ENCODE measurements at regions not wholly inside any gene's neighbourhood (a gene's known extent, or its start where the extent isn't known, plus 50 kb on each side); places are given as distances from the start of the nearest gene placed in this dataset.
A peak's percentile ranks its signal among the peaks of the same experiment; 100 is the strongest.

DNA sequence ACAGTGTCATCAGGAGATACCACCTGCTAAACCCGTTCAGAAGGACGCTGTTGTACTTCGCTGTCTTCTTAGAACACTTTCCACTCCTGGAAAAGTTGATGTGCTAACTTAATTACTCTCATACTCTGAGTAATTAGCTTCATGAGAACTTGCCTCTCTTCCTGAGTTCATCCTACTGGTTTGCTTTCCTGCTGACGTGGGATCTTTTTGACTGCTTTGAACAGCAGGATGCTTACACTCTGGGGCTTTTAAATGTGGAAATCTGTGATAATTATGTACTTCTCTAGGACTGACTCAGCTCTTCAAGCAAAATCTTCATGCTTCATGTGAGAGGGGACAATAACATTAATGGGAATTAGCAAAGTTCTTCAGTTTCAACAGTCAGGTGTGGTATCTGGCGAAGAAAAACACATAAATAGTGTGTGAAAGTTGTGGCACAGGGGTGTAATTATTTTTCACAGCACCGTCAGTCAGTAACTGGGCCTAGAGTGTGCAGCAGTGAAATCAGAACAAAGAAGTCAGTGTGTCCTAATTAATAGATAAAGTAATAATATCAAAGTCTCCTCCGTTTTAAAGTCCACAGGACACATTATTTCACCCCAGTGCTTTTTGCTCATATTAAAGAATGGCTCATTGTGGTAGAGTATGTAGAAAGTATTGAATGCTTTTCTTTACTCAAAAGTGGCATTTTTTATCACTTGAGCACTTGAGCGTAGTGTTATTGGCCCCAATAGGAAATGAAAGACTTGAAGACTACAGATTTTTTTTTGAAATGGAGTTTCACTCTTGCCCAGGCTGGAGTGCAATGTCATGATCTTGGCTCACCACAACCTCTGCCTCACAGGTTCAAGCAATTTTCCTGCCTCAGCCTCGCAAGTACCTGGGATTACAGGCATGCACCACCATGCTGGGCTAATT, 140.9 kb upstream of the DMRT1 start:
- Histone ChIP-seq H3K9ac (ENCODE audit: low read depth, low read length, poor library complexity, severe bottlenecking) (no peak overlapping the region), H3K79me2 (ENCODE audit: insufficient read depth, low read length) (peaks cover under 1% of the 10 kb centered on the region; the same call in 1 of the 2 replicates), H2AFZ (ENCODE audit: low read length) (no peak overlapping the region), H4K20me1 (ENCODE audit: insufficient read depth, low read length, poor library complexity, severe bottlenecking) (no peaks in the 10 kb centered on the region), H3K9me2 (replicated peaks; ENCODE audit: low read depth, low read length) (no peaks in the 10 kb centered on the region), H3K4me1 (ENCODE audit: insufficient read depth, low read length, poor library complexity, severe bottlenecking) (peaks cover 26% of the 10 kb centered on the region), H3F3A (ENCODE audit: low read depth) (no peaks in the 10 kb centered on the region), H3K36me3 (ENCODE audit: insufficient read depth, low read length) (no peaks in the 10 kb centered on the region), H3K9me3 (ENCODE audit: insufficient read depth, low read depth, low read length) (no peaks in the 10 kb centered on the region), H3K27me3 (ENCODE audit: insufficient read depth, low read length, poor library complexity, severe bottlenecking) (no peaks in the 10 kb centered on the region), H3K4me3 (ENCODE audit: low read length, poor library complexity, severe bottlenecking) (no peak overlapping the region), H3K4me2 (ENCODE audit: low read depth, low read length, poor library complexity, severe bottlenecking) (no peak overlapping the region)
- TF ChIP-seq EZH2phosphoT487 (IDR thresholded peaks at IDR 0.05; ENCODE audit: borderline replicate concordance) (no peak), CTCF (conservative IDR thresholded peaks at IDR 0.05; ENCODE audit: low read length) (no peak)

DNA sequence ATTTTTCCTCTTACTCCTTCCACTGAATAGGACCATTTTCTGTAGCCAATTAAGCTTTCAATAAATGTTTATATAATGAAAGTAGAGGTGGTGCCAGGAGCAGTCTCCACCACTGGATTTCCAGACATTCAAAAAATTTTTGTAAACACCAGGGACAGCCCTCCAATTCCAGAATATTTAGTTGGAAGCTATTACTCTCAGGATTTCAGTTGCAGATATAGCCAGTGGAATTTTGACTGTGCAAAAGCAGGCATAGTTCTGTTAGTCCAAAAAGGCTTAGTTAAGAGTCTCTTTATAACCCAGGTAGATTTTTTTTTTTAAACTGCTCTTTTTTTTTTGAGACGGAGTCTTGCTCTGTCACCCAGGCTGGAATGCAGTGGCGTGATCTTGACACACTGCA, 138.1 kb upstream of the DMRT1 start:
- Histone ChIP-seq H3K27me3 (ENCODE audit: insufficient read depth, low read length, poor library complexity, severe bottlenecking) (no peaks in the 10 kb centered on the region), H3K79me2 (ENCODE audit: insufficient read depth, low read length) (peaks cover 21% of the 10 kb centered on the region), H3K36me3 (ENCODE audit: insufficient read depth, low read length) (no peaks in the 10 kb centered on the region), H3K9me3 (ENCODE audit: insufficient read depth, low read depth, low read length) (no peaks in the 10 kb centered on the region), H3K4me1 (ENCODE audit: insufficient read depth, low read length, poor library complexity, severe bottlenecking) (peaks cover 31% of the 10 kb centered on the region), H4K20me1 (ENCODE audit: insufficient read depth, low read length, poor library complexity, severe bottlenecking) (no peaks in the 10 kb centered on the region), H3K4me2 (ENCODE audit: low read depth, low read length, poor library complexity, severe bottlenecking) (no peak overlapping the region), H3K4me3 (ENCODE audit: low read length, poor library complexity, severe bottlenecking) (no peak overlapping the region), H3K9me2 (replicated peaks; ENCODE audit: low read depth, low read length) (no peaks in the 10 kb centered on the region), H3F3A (ENCODE audit: low read depth) (no peaks in the 10 kb centered on the region), H2AFZ (ENCODE audit: low read length) (no peak overlapping the region), H3K9ac (ENCODE audit: low read depth, low read length, poor library complexity, severe bottlenecking) (no peak overlapping the region)
- TF ChIP-seq EZH2phosphoT487 (IDR thresholded peaks at IDR 0.05; ENCODE audit: borderline replicate concordance): no peak

DNA sequence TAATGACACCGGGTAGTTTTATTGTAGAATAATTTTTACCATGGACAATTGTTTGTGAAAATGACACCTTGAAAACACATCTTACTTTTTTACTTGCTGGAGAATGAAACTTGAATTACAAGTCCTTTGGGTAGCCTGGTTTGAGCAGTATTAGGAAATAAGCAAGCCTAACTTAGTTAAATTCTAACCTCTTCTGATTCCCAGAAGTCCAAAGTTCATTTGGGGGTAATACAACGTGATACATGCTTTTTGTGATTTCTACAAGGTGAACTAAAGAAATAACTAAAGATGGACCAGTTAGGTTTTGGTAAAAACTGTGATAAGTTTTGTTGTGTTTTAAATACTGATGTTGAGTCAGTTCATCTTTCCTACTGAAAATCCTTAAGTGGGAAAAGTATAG, 135.4 kb upstream of the DMRT1 start:
- no peaks in the 10 kb centered on the region; the same call in 1 of the 2 replicates for H3F3A ChIP-seq (ENCODE audit: low read depth)
- no peaks in the 10 kb centered on the region for H3K9me3 ChIP-seq (ENCODE audit: insufficient read depth, low read depth, low read length)
- H3K4me1 ChIP-seq (ENCODE audit: insufficient read depth, low read length, poor library complexity, severe bottlenecking): peaks cover 45% of the 10 kb centered on the region
- TF ChIP-seq CTCF (conservative IDR thresholded peaks at IDR 0.05; ENCODE audit: low read length): no peak
- H2AFZ ChIP-seq (ENCODE audit: low read length): peak overlapping the region; percentile 72
- peaks cover 48% of the 10 kb centered on the region for H3K79me2 ChIP-seq (ENCODE audit: insufficient read depth, low read length)
- H3K36me3 ChIP-seq (ENCODE audit: insufficient read depth, low read length): no peaks in the 10 kb centered on the region; the same call in 1 of the 2 replicates
- no peaks in the 10 kb centered on the region for H3K9me2 ChIP-seq (replicated peaks; ENCODE audit: low read depth, low read length)
- H4K20me1 ChIP-seq (ENCODE audit: insufficient read depth, low read length, poor library complexity, severe bottlenecking): no peaks in the 10 kb centered on the region
- H3K4me2 ChIP-seq (ENCODE audit: low read depth, low read length, poor library complexity, severe bottlenecking): peak overlapping the region; percentile 91
- H3K4me3 ChIP-seq (ENCODE audit: low read length, poor library complexity, severe bottlenecking): peak overlapping the region; percentile 81
- peak overlapping the region; percentile 83 for H3K9ac ChIP-seq (ENCODE audit: low read depth, low read length, poor library complexity, severe bottlenecking)
- no peaks in the 10 kb centered on the region for H3K27me3 ChIP-seq (ENCODE audit: insufficient read depth, low read length, poor library complexity, severe bottlenecking)
